Right lobe of liver (tissue), 6 donors: ENCODE measurements at regions not wholly inside any gene's neighbourhood (a gene's known extent, or its start where the extent isn't known, plus 50 kb on each side); places are given as distances from the start of the nearest gene placed in this dataset.
A peak's percentile ranks its signal among the peaks of the same experiment; 100 is the strongest.
"Not testable (repeated sequence)": the region's sequence is repeated elsewhere in the genome, so short reads cannot be mapped to it uniquely, and the experiment has no call there.

Experiments used
- ATAC-seq, 4 donors: fragments of 200-7000 bp; cut with Tn5 transposase; one replicate each; pipeline ENCODE4 v1.9.1; 2020; ENCODE audit warnings: mild to moderate bottlenecking in 4 of 4, moderate library complexity in 4 of 4
- DNase-seq, 3 donors: peaks; one replicate each; pipeline ENCODE4 v3.0.0-alpha.2; 2020
- H3K27ac ChIP-seq, 3 donors: fragments of 200-600 bp; one replicate each; pipeline ENCODE4 v1.8.0; 2022
- H3K27me3 ChIP-seq, 2 donors: fragments of 200-600 bp; one replicate each; pipeline ENCODE4 v1.8.0; 2022
- H3K36me3 ChIP-seq, 4 donors: fragments of 200-600 bp; sonication (generic) in 1 of 4; one replicate each; pipeline versions ENCODE4 v1.5.1 to v1.8.0; 2017 to 2022; ENCODE audit warnings: control low read depth in 1 of 4
- H3K4me1 ChIP-seq, 4 donors: fragments of 200-600 bp; sonication (generic) in 1 of 4; one replicate each; pipeline versions ENCODE4 v1.5.1 to v1.8.0; 2017 to 2022; ENCODE audit warnings: control low read depth in 1 of 4
- H3K4me3 ChIP-seq, 3 donors: fragments of 200-600 bp; one replicate each; pipeline ENCODE4 v1.8.0; 2022
- H3K9me3 ChIP-seq, 4 donors: fragments of 200-600 bp; sonication (generic) in 1 of 4; one replicate each; pipeline versions ENCODE4 v1.5.1 to v1.8.0; 2017 to 2022; ENCODE audit warnings: control low read depth in 1 of 4
- CTCF ChIP-seq, 4 donors: fragments of 200-600 bp in 3 of 4; fragments of 450-650 bp in 1 of 4; IDR thresholded peaks; one replicate each; pipeline versions ENCODE4 v1.5.1 to v1.8.0; 2016 to 2022; ENCODE audit warnings: antibody characterized with exemption in 4 of 4, mild to moderate bottlenecking in 2 of 4
- POLR2A ChIP-seq: fragments of 450-650 bp; IDR thresholded peaks from one replicate; pipeline ENCODE4 v1.6.1; 2017; ENCODE audit warnings: antibody characterized with exemption, mild to moderate bottlenecking
- WGBS: methylation state at CpG from one replicate; pipeline ENCODE4 v1.1.6; 2018; ENCODE audit warnings: low coverage, low lambda C conversion rate; ENCODE audit not compliant: insufficient coverage; ENCODE audit errors: missing lambda C conversion rate; 5-methylcytosine and 5-hydroxymethylcytosine counted together
- intact Hi-C, 2 donors: fragments of 100-400 bp; cut with DNase I; formaldehyde crosslinking; loops; one replicate each; pipeline versions ENCODE4 v1.11.2 to v1.14.1; 2022
- donor health status: DM: no; HTN: yes; CAD: no.
- donor health status: DM: no; HTN: no; CAD: no.
- donor health status: DM: no; HTN: no; CAD: no.
- donor health status: DM: no; HTN: yes; CAD: no.
- donor health status: DM: no; HTN: yes; CAD: no.

DNA sequence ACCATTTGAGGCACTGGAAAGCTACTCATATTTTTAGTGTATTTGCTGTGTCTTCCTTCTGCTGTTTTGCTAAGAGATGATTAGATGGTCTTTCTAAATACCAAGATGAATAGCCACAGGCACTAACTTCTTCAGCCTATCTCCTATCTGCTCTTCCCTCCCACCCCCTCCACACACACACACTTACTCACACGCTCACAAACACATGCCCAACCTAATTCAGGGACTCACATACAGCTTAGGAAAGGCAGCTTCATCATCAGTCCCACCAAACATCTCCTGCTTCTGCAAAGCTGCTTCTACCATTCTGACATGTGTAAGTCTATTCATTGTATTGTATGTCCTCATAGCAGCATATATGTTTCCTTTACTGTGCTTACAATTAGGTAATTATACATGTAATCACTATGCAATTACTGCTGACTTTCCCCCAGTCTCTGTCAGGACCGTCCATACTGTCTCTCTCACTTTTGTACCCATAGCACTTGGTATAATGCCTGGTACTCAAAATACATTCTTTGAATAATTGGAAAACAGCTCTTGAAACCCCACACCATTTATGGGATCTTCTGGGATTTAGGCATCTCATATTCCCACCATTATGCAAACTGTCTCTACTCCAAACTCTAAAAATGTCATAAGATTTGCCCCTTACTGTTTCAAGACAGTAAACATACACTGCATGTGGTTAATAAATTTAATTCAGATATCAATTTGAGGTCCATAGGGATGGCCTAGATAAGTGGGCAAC, 83.3 kb upstream of the HIF1A start:
- no peak overlapping the region for H3K27ac ChIP-seq
- DNase-seq, result no peak
- ATAC-seq, result no peak
- no peaks in the 10 kb centered on the region for H3K9me3 ChIP-seq
- 97% methylated on average over 2 of the region's 2 CpGs for WGBS
- H3K4me1 ChIP-seq, result peaks cover 0 to 18% (median 5%) of the 10 kb centered on the region in 4 donors
- H3K27me3 ChIP-seq, result no peaks in the 10 kb centered on the region
- H3K36me3 ChIP-seq, result no peaks in the 10 kb centered on the region
- TF ChIP-seq CTCF (IDR thresholded peaks at IDR 0.05), result no peak
- no peak for TF ChIP-seq POLR2A
- intact Hi-C loops, result no loop called here
- no peak overlapping the region for H3K4me3 ChIP-seq

DNA sequence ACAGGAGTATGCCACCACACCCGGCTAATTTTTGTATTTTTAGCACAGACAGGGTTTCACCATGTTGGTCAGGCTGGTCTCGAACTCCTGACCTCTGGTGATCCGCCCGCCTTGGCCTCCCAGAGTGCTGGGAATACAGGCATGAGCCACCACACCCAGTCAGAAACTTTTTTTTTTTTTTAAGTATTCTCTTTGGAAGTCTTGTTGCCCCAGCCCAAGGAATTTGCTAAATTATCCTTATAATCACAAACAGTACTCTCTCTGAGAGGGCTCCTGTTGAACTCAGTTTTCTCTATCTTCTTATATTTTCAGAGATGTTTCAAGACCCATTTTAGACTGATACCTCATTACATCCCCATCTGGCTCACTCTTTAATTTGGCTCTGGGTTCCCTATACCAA, 82.3 kb upstream of the HIF1A start:
- DNase-seq, H3K9me3 ChIP-seq, ATAC-seq, H3K27ac ChIP-seq, H3K27me3 ChIP-seq, intact Hi-C loops, H3K36me3 ChIP-seq, H3K4me3 ChIP-seq: not testable (repeated sequence)
- H3K4me1 ChIP-seq, result peaks cover 0 to 13% (median 5%) of the 10 kb centered on the region in 4 donors
- WGBS, result 100% methylated on average over 3 of the region's 4 CpGs

DNA sequence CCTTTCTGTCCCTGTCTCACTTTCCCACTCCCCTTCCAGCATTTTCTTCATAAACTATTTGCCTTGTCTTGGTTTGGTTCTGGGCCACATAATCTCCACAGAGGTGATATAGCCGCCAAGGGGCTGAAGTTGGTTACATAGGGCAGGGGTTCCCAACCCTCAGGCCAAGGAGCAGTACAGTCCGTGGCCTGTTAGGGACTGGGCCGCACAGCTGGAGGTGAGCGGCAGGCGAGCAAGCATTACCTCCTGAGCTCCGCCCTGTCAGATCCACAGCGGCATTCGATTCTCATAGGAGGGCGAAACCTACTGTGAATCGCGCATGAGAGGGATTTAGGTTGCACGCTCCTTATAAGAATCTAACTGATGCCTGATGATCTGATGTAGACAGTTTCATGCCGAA, 80.6 kb upstream of the HIF1A start:
- Histone ChIP-seq H3K27me3 (no peaks in the 10 kb centered on the region), H3K9me3 (no peaks in the 10 kb centered on the region), H3K27ac (no peak overlapping the region), H3K4me3 (no peak overlapping the region), H3K36me3 (no peaks in the 10 kb centered on the region), H3K4me1 (no peaks in the 10 kb centered on the region)
- TF ChIP-seq POLR2A (no peak), CTCF (IDR thresholded peaks at IDR 0.05) (no peak)
- intact Hi-C loops, result no loop called here
- 96% methylated on average over 10 of the region's 13 CpGs for WGBS
- ATAC-seq (no peak), DNase-seq (no peak)

DNA sequence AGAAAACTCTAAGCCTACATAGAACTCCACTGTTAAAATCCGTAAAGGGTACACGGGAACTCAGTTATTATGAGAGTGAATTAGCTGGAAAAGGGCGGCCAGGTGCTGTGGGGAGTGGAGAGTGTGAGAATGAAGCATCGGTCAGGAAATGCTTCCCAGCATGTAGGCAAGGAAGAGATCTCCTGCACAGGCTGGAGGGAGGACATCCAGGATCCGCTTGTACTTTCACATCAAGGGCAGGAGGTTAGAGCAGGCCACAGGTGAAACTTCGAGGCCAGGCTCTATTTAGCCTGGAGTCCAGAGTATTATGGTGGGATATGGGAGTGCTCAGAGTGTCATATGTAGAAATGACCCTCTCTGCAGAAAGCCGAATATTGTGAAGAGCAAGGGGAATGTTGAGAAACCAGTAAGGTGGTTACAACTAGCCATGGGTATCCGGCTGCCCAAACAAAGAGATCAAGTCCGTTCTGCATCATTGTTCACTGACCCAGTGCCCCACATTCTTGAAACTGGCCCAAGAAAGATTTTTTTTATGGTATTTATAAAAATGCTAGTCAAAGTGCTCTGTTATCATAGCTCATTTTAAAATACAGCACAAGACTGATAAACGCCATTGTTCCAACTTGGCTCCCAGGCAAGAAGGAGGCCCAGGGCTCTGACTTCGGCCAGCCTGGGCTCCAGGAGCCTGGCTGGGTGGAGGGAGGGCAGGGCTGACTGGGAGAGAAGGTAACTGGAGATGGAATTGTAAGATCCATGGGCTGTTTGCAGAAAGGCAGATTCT, 79.4 kb upstream of the HIF1A start:
- Histone ChIP-seq H3K27ac (no peak overlapping the region), H3K4me3 (no peak overlapping the region), H3K27me3 (no peaks in the 10 kb centered on the region), H3K9me3 (no peaks in the 10 kb centered on the region), H3K36me3 (no peaks in the 10 kb centered on the region), H3K4me1 (no peaks in the 10 kb centered on the region)
- DNase-seq (no peak), ATAC-seq (peak; percentile 24 to 50 (median 48))
- 73% methylated on average over 8 of the region's 11 CpGs for WGBS
- intact Hi-C loops, result no loop called here
- TF ChIP-seq POLR2A (no peak), CTCF (IDR thresholded peaks at IDR 0.05) (no peak)

DNA sequence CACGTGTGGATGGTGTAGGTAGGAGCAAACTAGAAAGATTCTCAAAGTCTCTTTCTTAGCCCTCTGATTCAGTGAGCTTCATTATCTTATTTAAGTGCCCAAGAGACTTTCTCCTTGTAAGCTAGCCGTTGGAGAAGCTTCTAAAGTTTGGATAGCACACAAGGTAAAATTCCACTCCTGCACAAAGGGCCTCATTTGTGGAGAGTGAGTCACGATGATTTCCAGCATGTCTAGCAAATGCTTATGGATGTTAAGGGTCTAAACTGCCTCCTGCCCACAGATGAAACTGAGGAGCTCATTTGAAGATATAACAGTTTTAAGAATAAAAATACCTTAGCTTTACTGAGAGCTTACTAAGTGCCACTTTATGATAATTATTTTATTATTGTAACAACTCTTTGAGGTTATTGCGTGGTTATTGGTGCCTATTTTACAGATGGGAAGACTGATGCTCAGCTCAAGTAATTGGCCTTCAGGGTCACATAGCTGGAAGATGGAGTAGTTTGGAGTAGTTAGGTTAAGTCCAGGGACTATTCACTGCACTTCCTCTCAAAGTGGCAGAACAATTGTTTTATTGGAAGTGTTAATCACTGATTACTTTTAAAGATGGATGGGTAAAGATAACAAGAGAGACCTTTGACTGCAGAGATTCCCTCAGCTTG, 78.7 kb upstream of the HIF1A start:
- Histone ChIP-seq H3K9me3 (no peaks in the 10 kb centered on the region), H3K27ac (no peak overlapping the region)
- intact Hi-C loops, result no loop called here

More for the DNA sequence above, 78.7 kb upstream of the HIF1A start:
- no peaks in the 10 kb centered on the region for H3K27me3 ChIP-seq
- H3K36me3 ChIP-seq, result no peaks in the 10 kb centered on the region
- ATAC-seq (no peak), DNase-seq (no peak)
- WGBS, result 73% methylated on average over 4 of the region's 4 CpGs
- H3K4me1 ChIP-seq, result no peaks in the 10 kb centered on the region
- no peak overlapping the region for H3K4me3 ChIP-seq
- TF ChIP-seq CTCF (IDR thresholded peaks at IDR 0.05) (no peak), POLR2A (no peak)
